GM12875 (cell line): ENCODE measurements at regions not wholly inside any gene's neighbourhood (a gene's known extent, or its start where the extent isn't known, plus 50 kb on each side); places are given as distances from the start of the nearest gene placed in this dataset.

ENCODE experiments used
- H3K4me3 ChIP-seq: one replicate; pipeline ENCODE4 v1.5.1; 2011; ENCODE audit warnings: low read depth, low read length, control low read depth
- CTCF ChIP-seq: IDR thresholded peaks from 2 replicates; pipeline ENCODE4 v1.5.1; 2011; ENCODE audit warnings: low read depth, mild to moderate bottlenecking, control low read depth, inconsistent platforms, low read length, moderate library complexity, borderline replicate concordance; ENCODE audit not compliant: insufficient read depth

GRCh38 chr12:47549258-47549657 lies 156.6 kb downstream of the RPAP3 start:
- no peak for TF ChIP-seq CTCF
- H3K4me3 ChIP-seq = no peak overlapping the region

GRCh38 chr12:47548401-47548800 lies 157.4 kb downstream of the RPAP3 start:
- TF ChIP-seq CTCF = no peak
- H3K4me3 ChIP-seq = no peak overlapping the region

GRCh38 chr12:47547077-47547476 lies 158.8 kb downstream of the RPAP3 start:
- H3K4me3 ChIP-seq = no peak overlapping the region
- TF ChIP-seq CTCF = no peak

GRCh38 chr12:47545938-47546609 lies 159.8 kb downstream of the RPAP3 start:
- TF ChIP-seq CTCF = no peak
- no peak overlapping the region for H3K4me3 ChIP-seq

GRCh38 chr12:47534695-47535094 lies 171.1 kb downstream of the RPAP3 start:
- TF ChIP-seq CTCF = no peak
- H3K4me3 ChIP-seq = no peak overlapping the region

- TF ChIP-seq CTCF = no peak
- no peak overlapping the region for H3K4me3 ChIP-seq
Observed at GRCh38 chr12:47530050-47530449, 175.8 kb downstream of the RPAP3 start.

GRCh38 chr12:47527816-47528215 lies 178.0 kb downstream of the RPAP3 start:
- TF ChIP-seq CTCF = no peak
- no peak overlapping the region for H3K4me3 ChIP-seq
